Ascending aorta (tissue), 2 donors: ENCODE measurements at regions not wholly inside any gene's neighbourhood (a gene's known extent, or its start where the extent isn't known, plus 50 kb on each side); places are given as distances from the start of the nearest gene placed in this dataset.

ENCODE experiments used
- DNase-seq, 2 donors: peaks; one replicate each; pipeline ENCODE4 v3.0.0-alpha.2; 2019; ENCODE audit warnings: low spot score in 2 of 2
- H3K27ac ChIP-seq, 2 donors: fragments of 200-600 bp; sonication (generic); one replicate each; pipeline ENCODE4 v1.5.1; 2016 to 2017; ENCODE audit warnings: mild to moderate bottlenecking in 1 of 2
- H3K27me3 ChIP-seq: fragments of 200-600 bp; sonication (generic); one replicate; pipeline ENCODE4 v1.5.1; 2017
- H3K36me3 ChIP-seq, 2 donors: fragments of 200-600 bp; sonication (generic); one replicate each; pipeline ENCODE4 v1.5.1; 2016
- H3K4me1 ChIP-seq, 2 donors: fragments of 200-600 bp; sonication (generic); one replicate each; pipeline ENCODE4 v1.5.1; 2016 to 2017; ENCODE audit warnings: mild to moderate bottlenecking in 1 of 2
- H3K4me3 ChIP-seq, 2 donors: fragments of 200-600 bp; sonication (generic); one replicate each; pipeline ENCODE4 v1.5.1; 2016 to 2017; ENCODE audit warnings: mild to moderate bottlenecking in 1 of 2
- H3K9me3 ChIP-seq, 2 donors: fragments of 200-600 bp; sonication (generic); one replicate each; pipeline ENCODE4 v1.5.1; 2016
- CTCF ChIP-seq, 3 experiments: fragments of 200-600 bp in 2 of 3; fragments of 450-650 bp in 1 of 3; sonication (generic) in 2 of 3; IDR thresholded peaks; one replicate each; pipeline ENCODE4 v1.5.1; 2016 to 2019; ENCODE audit warnings: antibody characterized with exemption in 3 of 3, mild to moderate bottlenecking in 1 of 3, moderate library complexity in 1 of 3
- intact Hi-C: fragments of 100-400 bp; cut with DNase I; formaldehyde crosslinking; loops from one replicate; pipeline ENCODE4 v1.15.1; 2023

- DNase-seq, result no peak
- Histone ChIP-seq H3K36me3 (no peaks in the 10 kb centered on the region), H3K4me1 (no peaks in the 10 kb centered on the region), H3K27ac (no peak overlapping the region), H3K27me3 (no peaks in the 10 kb centered on the region), H3K4me3 (no peak overlapping the region), H3K9me3 (no peaks in the 10 kb centered on the region)
- no peak for TF ChIP-seq CTCF (IDR thresholded peaks at IDR 0.05)
- intact Hi-C loops, result no loop called here
Measured at GRCh38 chr13:109599901-109600657, 186.3 kb downstream of the IRS2 start.

GRCh38 chr13:109595471-109595870 lies 190.9 kb downstream of the IRS2 start:
- DNase-seq, result no peak
- no peak overlapping the region for H3K27ac ChIP-seq
- no peak for TF ChIP-seq CTCF (IDR thresholded peaks at IDR 0.05)

GRCh38 chr13:109593230-109593629 lies 193.2 kb downstream of the IRS2 start:
- intact Hi-C loops, result no loop called here
- Histone ChIP-seq H3K4me3 (no peak overlapping the region), H3K4me1 (no peaks in the 10 kb centered on the region), H3K9me3 (no peaks in the 10 kb centered on the region), H3K36me3 (no peaks in the 10 kb centered on the region), H3K27ac (no peak overlapping the region), H3K27me3 (no peaks in the 10 kb centered on the region)
- no peak for TF ChIP-seq CTCF (IDR thresholded peaks at IDR 0.05)
- no peak for DNase-seq

More at GRCh38 chr13:109595471-109595870, 190.9 kb downstream of the IRS2 start:
- no peaks in the 10 kb centered on the region for H3K36me3 ChIP-seq
- H3K9me3 ChIP-seq, result no peaks in the 10 kb centered on the region
- intact Hi-C loops, result no loop called here
- no peaks in the 10 kb centered on the region for H3K27me3 ChIP-seq
- H3K4me3 ChIP-seq, result no peak overlapping the region
- no peaks in the 10 kb centered on the region for H3K4me1 ChIP-seq

- Histone ChIP-seq H3K4me3 (no peak overlapping the region), H3K36me3 (no peaks in the 10 kb centered on the region), H3K4me1 (no peaks in the 10 kb centered on the region), H3K27ac (no peak overlapping the region), H3K9me3 (no peaks in the 10 kb centered on the region), H3K27me3 (no peaks in the 10 kb centered on the region)
- intact Hi-C loops, result no loop called here
- no peak for TF ChIP-seq CTCF (IDR thresholded peaks at IDR 0.05)
- no peak for DNase-seq
Measured at GRCh38 chr13:109592770-109593169, 193.6 kb downstream of the IRS2 start.

GRCh38 chr13:109587689-109588088 lies 198.7 kb downstream of the IRS2 start:
- H3K27ac ChIP-seq, result no peak overlapping the region
- no peak overlapping the region for H3K4me3 ChIP-seq
- no peak for TF ChIP-seq CTCF (IDR thresholded peaks at IDR 0.05)
- no peak for DNase-seq
- H3K36me3 ChIP-seq, result no peaks in the 10 kb centered on the region
- no peaks in the 10 kb centered on the region for H3K4me1 ChIP-seq
- H3K9me3 ChIP-seq, result no peaks in the 10 kb centered on the region
- intact Hi-C loops, result no loop called here
- no peaks in the 10 kb centered on the region for H3K27me3 ChIP-seq
